T-cell (primary cell): ENCODE measurements at regions not wholly inside any gene's neighbourhood (a gene's known extent, or its start where the extent isn't known, plus 50 kb on each side); places are given as distances from the start of the nearest gene placed in this dataset.
"Not testable (repeated sequence)": the region's sequence is repeated elsewhere in the genome, so short reads cannot be mapped to it uniquely, and the experiment has no call there.

Experiments
- ATAC-seq, 4 experiments: fragments of 200-7000 bp in 3 of 4; fragments of 150-1000 bp in 1 of 4; cut with Tn5 transposase; replicated peaks in 1 of 4; 1 replicate in 3 of 4; 2 replicates in 1 of 4; pipeline ENCODE4 v1.10.0; 2021; ENCODE audit warnings: moderate library complexity in 3 of 4, mild to moderate bottlenecking in 2 of 4, moderate number of reproducible peaks in 1 of 4
- CTCF ChIA-PET, 2 donors: fragments of 300-600 bp; sonication (Branson Sonifier 250); formaldehyde crosslinking; loops; one replicate each; lab custom pipeline; 2022; ENCODE audit warnings: antibody characterized with exemption in 2 of 2; lab: Charles Lee
- POLR2A ChIA-PET, 2 donors: fragments of 300-600 bp; sonication (Branson Sonifier 250); formaldehyde crosslinking; loops; one replicate each; lab custom pipeline; 2022; ENCODE audit warnings: antibody characterized with exemption in 2 of 2; lab: Charles Lee
- DNase-seq, 35 experiments: peaks; one replicate each; pipeline versions ENCODE4 v3.0.0 to v3.0.0-alpha.2; 2013 to 2023
- H3K27ac ChIP-seq: one replicate; pipeline ENCODE4 v1.5.1; 2013; ENCODE audit warnings: low read length
- H3K27me3 ChIP-seq, 2 experiments: replicated peaks in 1 of 2; 1 replicate in 1 of 2; 2 replicates in 1 of 2; pipeline versions ENCODE4 v1.6.1 to v1.7.0; 2013; ENCODE audit warnings: low read length in 1 of 2, mixed read lengths in 1 of 2; ENCODE audit not compliant: control insufficient read depth in 2 of 2, insufficient read depth in 2 of 2; ENCODE audit errors: extremely low read depth in 1 of 2
- H3K36me3 ChIP-seq, 2 donors: 1 replicate in 1 of 2; 2 replicates in 1 of 2; pipeline versions ENCODE4 v1.6.1 to v1.7.0; 2013; ENCODE audit warnings: low read length in 1 of 2; ENCODE audit not compliant: control insufficient read depth in 2 of 2, insufficient read depth in 1 of 2; ENCODE audit errors: extremely low read depth in 1 of 2
- H3K4me1 ChIP-seq, 2 experiments: 1 replicate in 1 of 2; 2 replicates in 1 of 2; pipeline versions ENCODE4 v1.6.1 to v1.7.0; 2013; ENCODE audit warnings: low read length in 2 of 2, mixed read lengths in 1 of 2; ENCODE audit not compliant: insufficient read depth in 2 of 2, control insufficient read depth in 1 of 2; ENCODE audit errors: extremely low read depth in 1 of 2
- H3K4me3 ChIP-seq, 2 donors: 1 replicate in 1 of 2; 2 replicates in 1 of 2; pipeline versions ENCODE4 v1.5.1 to v1.7.0; 2013; ENCODE audit warnings: mild to moderate bottlenecking in 2 of 2, low read length in 1 of 2, moderate library complexity in 1 of 2; ENCODE audit not compliant: control insufficient read depth in 1 of 2; ENCODE audit errors: extremely low read depth in 1 of 2
- H3K9me3 ChIP-seq: 2 replicates; pipeline ENCODE4 v1.7.0; 2013
- H3K27ac Mint-ChIP-seq, 2 donors: one replicate each; pipeline ENCODE4 v1.8.0; 2020 to 2021; ENCODE audit warnings: mild to moderate bottlenecking in 2 of 2, mixed read lengths in 2 of 2
- H3K27me3 Mint-ChIP-seq, 2 donors: one replicate each; pipeline ENCODE4 v1.8.0; 2021 to 2022; ENCODE audit warnings: mixed read lengths in 2 of 2
- H3K36me3 Mint-ChIP-seq: one replicate; pipeline ENCODE4 v1.8.0; 2021; ENCODE audit warnings: mixed read lengths
- H3K4me1 Mint-ChIP-seq, 3 donors: one replicate each; pipeline ENCODE4 v1.8.0; 2020 to 2022; ENCODE audit warnings: mixed read lengths in 3 of 3, mild to moderate bottlenecking in 1 of 3
- H3K4me3 Mint-ChIP-seq, 3 donors: one replicate each; pipeline ENCODE4 v1.8.0; 2020 to 2022; ENCODE audit warnings: mild to moderate bottlenecking in 3 of 3, mixed read lengths in 3 of 3, moderate library complexity in 3 of 3
- H3K9me3 Mint-ChIP-seq, 3 donors: one replicate each; pipeline ENCODE4 v1.8.0; 2020 to 2022; ENCODE audit warnings: mixed read lengths in 3 of 3
- WGBS: methylation state at CpG from one replicate; pipeline ENCODE4 v1.1.5; 2013; ENCODE audit warnings: missing lambda C conversion rate; ENCODE audit not compliant: insufficient coverage; 5-methylcytosine and 5-hydroxymethylcytosine counted together

DNA sequence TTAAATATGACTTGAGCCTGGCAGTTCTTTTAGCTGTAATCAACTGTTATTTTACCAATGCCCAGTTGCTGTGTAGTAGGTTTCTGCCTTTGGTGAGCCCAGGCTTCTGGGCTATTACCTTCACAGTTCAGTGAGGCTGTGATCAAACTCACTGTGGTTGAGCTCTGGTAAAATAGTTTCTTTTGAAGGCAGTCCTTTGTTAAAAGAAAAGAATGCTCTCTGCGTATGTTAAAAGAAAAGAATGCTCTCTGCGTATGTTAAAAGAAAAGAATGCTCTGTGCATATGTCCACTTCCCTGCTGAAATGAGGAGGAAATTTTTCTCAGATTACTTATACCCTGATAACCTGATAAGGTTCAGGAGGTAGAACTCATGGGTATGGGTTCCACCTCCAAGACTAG, 244.3 kb downstream of the RNF144A start:
- Histone ChIP-seq H3K27me3 (no peaks in the 10 kb centered on the region), H3K4me1 (no peaks in the 10 kb centered on the region), H3K36me3 (no peaks in the 10 kb centered on the region), H3K27ac (no peak overlapping the region), H3K9me3 (no peaks in the 10 kb centered on the region), H3K4me3 (no peak overlapping the region)
- H3K9me3 Mint-ChIP-seq = peaks cover 0 to 7% (median 5%) of the 10 kb centered on the region in 3 donors
- DNase-seq (no peak), ATAC-seq (no peak)
- POLR2A ChIA-PET = no interaction called here
- no peaks in the 10 kb centered on the region for H3K4me1 Mint-ChIP-seq
- H3K27me3 Mint-ChIP-seq = peaks cover 0 to 4% of the 10 kb centered on the region in 2 donors
- H3K36me3 Mint-ChIP-seq = peaks cover 16% of the 10 kb centered on the region
- no peak overlapping the region for H3K27ac Mint-ChIP-seq
- no CpG with 5 or more reads among the region's 2 CpGs for WGBS
- CTCF ChIA-PET = no interaction called here
- H3K4me3 Mint-ChIP-seq = no peak overlapping the region

DNA sequence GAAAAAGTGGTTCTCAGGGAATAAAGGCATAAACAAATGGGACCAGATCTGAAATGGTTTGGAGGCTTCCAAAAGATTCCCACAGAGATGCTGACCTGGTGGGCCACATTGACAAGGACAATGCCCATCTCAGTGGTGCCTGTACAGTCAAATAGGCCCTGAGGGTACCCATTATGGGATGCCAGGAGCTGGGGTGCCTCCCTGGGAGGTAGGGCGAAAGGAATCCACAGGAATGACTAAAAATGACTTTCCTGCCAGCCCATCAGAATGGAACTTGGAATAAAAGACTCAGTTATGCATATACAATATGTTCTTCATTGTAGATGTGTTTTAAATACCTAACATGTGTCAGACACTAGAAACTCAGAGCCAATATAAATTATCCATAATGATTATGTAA, 248.5 kb downstream of the RNF144A start:
- CTCF ChIA-PET = no interaction called here

DNA sequence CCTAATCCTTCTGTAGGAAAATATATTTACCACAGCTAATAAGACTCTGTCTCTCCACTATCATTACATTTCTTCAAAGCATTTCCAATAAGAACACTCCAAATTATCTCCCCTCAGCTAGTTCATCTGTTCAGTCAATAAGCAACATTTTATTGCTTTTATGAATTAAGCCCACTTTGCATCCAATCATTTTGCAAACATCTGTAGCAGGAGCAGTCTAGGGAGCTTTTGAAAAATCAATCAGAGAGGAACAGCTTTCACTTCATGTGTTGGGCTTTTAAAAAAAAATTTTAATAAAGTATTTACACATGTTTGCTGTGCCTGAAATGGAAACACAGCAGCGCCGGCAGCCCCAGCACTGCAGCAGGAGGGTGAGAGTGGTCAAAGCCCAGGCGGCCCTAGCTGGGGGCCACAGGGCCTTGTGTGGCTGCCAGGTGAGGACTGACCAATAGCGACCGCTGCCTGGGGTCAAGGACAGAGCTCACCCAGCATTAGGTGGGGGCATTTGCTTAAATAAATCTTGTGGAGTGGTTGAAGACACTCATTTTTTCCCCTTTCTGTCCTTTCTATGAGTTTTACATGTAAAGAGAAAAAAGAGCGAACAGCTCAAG, 250.7 kb downstream of the RNF144A start:
- POLR2A ChIA-PET = no interaction called here
- Histone ChIP-seq H3K27me3 (no peaks in the 10 kb centered on the region), H3K4me1 (no peaks in the 10 kb centered on the region), H3K9me3 (no peaks in the 10 kb centered on the region), H3K4me3 (no peak overlapping the region), H3K36me3 (peaks cover 0 to 2% of the 10 kb centered on the region in 2 donors), H3K27ac (no peak overlapping the region)
- no peak overlapping the region for H3K4me3 Mint-ChIP-seq
- WGBS = 94% methylated on average over 4 of the region's 6 CpGs
- ATAC-seq (no peak), DNase-seq (no peak)
- no peaks in the 10 kb centered on the region for H3K9me3 Mint-ChIP-seq
- H3K36me3 Mint-ChIP-seq = peaks cover 19% of the 10 kb centered on the region
- CTCF ChIA-PET = no interaction called here
- no peak overlapping the region for H3K27ac Mint-ChIP-seq
- H3K27me3 Mint-ChIP-seq = peaks cover 0 to 7% of the 10 kb centered on the region in 2 donors
- H3K4me1 Mint-ChIP-seq = no peaks in the 10 kb centered on the region

More for the DNA sequence above, 248.5 kb downstream of the RNF144A start:
- Mint-ChIP-seq H3K4me1 (no peaks in the 10 kb centered on the region), H3K27ac (no peak overlapping the region), H3K4me3 (no peak overlapping the region), H3K36me3 (peaks cover 10% of the 10 kb centered on the region), H3K9me3 (peaks cover 0 to 4% (median 2%) of the 10 kb centered on the region in 3 donors), H3K27me3 (peaks cover 0 to 4% of the 10 kb centered on the region in 2 donors)
- Histone ChIP-seq H3K27me3 (no peaks in the 10 kb centered on the region), H3K27ac (no peak overlapping the region), H3K9me3 (no peaks in the 10 kb centered on the region), H3K4me1 (no peaks in the 10 kb centered on the region), H3K4me3 (no peak overlapping the region), H3K36me3 (peaks cover 0 to 2% of the 10 kb centered on the region in 2 donors)
- WGBS = no CpG with 5 or more reads among the region's 1 CpG
- ATAC-seq (no peak), DNase-seq (no peak)
- POLR2A ChIA-PET = no interaction called here

DNA sequence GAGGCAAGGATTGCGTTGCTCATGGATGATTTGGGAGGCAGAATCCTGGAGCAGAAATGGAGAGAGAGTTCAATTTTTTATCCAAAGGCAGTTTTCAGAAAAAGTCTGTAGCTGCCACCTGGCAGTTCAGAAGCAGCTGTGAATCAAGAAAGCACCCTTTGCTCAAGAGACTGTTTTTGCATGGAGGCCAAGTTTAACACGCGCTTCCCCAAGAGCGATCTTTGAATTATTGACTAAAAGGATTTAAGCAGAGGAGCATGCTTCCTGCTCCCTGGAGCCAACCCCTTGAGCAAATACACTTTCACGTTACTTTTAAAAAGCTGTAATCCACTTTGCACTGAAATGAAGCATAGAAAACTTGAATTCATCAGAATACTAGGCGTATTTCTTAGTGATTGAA, 252.4 kb downstream of the RNF144A start:
- no peaks in the 10 kb centered on the region for H3K4me1 Mint-ChIP-seq
- H3K36me3 Mint-ChIP-seq = peaks cover 16% of the 10 kb centered on the region
- H3K9me3 Mint-ChIP-seq = no peaks in the 10 kb centered on the region
- H3K4me3 Mint-ChIP-seq = no peak overlapping the region
- Histone ChIP-seq H3K36me3 (peaks cover 0 to 2% of the 10 kb centered on the region in 2 donors), H3K4me3 (no peak overlapping the region), H3K27ac (no peak overlapping the region), H3K27me3 (no peaks in the 10 kb centered on the region), H3K4me1 (no peaks in the 10 kb centered on the region), H3K9me3 (no peaks in the 10 kb centered on the region)
- H3K27ac Mint-ChIP-seq = no peak overlapping the region
- DNase-seq = no peak
- POLR2A ChIA-PET = no interaction called here
- ATAC-seq = no peak
- whole genome bisulfite sequencing = 93% methylated on average over 3 of the region's 6 CpGs
- CTCF ChIA-PET = no interaction called here
- peaks cover 0 to 7% of the 10 kb centered on the region in 2 donors for H3K27me3 Mint-ChIP-seq

DNA sequence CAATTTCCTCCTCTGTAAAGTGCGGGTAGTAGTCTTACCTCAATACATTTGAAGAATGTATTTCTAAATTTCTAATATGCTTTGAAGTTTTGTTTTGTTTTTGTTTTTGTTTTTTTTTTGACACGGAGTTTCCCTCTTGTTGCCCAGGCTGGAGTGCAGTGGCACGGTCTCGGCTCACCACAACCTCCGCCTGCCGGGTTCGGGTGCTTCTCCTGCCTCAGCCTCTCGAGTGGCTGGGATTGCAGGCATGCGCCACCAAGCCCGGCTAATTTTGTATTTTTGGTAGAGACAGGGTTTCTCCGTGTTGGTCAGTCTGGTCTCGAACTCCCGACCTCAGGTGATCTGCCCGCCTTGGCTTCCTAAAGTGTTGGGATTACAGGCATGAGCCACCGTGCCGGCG, 261.8 kb downstream of the RNF144A start:
- CTCF ChIA-PET, POLR2A ChIA-PET, H3K27ac Mint-ChIP-seq, H3K36me3 Mint-ChIP-seq, H3K36me3 ChIP-seq, H3K27me3 Mint-ChIP-seq, H3K9me3 ChIP-seq, H3K4me1 ChIP-seq, H3K4me3 Mint-ChIP-seq, H3K27me3 ChIP-seq, ATAC-seq, H3K4me3 ChIP-seq, DNase-seq, H3K9me3 Mint-ChIP-seq, H3K4me1 Mint-ChIP-seq, H3K27ac ChIP-seq: not testable (repeated sequence)
- 94% methylated on average over 3 of the region's 17 CpGs for WGBS

DNA sequence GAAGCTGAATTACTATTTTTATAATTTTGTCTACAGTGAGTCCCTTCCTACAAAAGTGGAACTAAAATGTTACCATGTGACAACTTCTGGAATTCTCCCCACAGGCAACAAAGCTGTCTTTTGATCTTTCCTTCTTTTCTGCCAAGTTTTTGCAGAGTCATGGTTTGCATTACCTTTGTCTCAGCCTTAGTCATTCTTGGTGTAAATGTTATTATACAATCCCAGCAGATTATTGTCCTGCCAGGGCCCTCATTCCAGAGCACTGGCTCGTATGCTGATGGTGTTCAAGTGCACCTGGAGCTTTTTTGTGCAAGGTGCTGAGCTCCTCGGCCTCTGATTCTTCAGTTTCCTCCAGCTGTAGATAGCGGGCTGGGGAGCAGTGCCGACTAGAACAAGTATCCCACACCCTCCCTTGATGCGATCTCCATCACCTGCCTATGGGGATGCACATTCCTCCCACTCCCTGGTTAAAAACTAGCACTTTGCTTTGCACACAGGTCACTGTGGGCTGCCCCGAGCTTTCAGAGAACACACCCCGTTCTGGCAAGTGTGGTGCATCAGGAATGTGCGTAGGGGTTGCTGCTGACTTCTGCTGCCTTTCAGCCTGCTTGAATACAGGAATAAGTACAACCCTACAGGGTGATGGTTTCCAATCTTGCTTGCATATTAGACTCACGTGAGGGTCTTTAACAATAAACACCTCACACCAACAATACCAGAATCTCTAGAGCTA, 263.6 kb downstream of the RNF144A start:
- no peaks in the 10 kb centered on the region for H3K4me1 ChIP-seq
- ChIA-PET POLR2A (no interaction called here), CTCF (interaction anchor here in 1 of 2 donors (0.6 to 0.7 kb wide), 2 partner anchors 9 to 144 kb away, joined by 3 read pairs; no protein-coding TSS in a partner anchor)
- no peak for ATAC-seq
- no peak overlapping the region for H3K4me3 ChIP-seq
- H3K27me3 ChIP-seq = no peaks in the 10 kb centered on the region
- Mint-ChIP-seq H3K4me3 (no peak overlapping the region), H3K36me3 (no peaks in the 10 kb centered on the region), H3K9me3 (no peaks in the 10 kb centered on the region), H3K4me1 (no peaks in the 10 kb centered on the region), H3K27me3 (no peaks in the 10 kb centered on the region), H3K27ac (no peak overlapping the region)
- no peak overlapping the region for H3K27ac ChIP-seq
- H3K9me3 ChIP-seq = no peaks in the 10 kb centered on the region
- no peak for DNase-seq
- WGBS = 77% methylated on average over 8 of the region's 9 CpGs
- H3K36me3 ChIP-seq = peaks cover 0 to 2% of the 10 kb centered on the region in 2 donors
